ENCODE measurements at regions not wholly inside any gene's neighbourhood (a gene's known extent, or its start where the extent isn't known, plus 50 kb on each side); places are given as distances from the start of the nearest gene placed in this dataset.
"Not testable (repeated sequence)": the region's sequence is repeated elsewhere in the genome, so short reads cannot be mapped to it uniquely, and the experiment has no call there.

GRCh38 chr15:77885877-77886500, 191.5 kb downstream of the TBC1D2B start:
- H3K4me1 Mint-ChIP-seq; H3K36me3 Mint-ChIP-seq; H3K27me3 Mint-ChIP-seq (ENCODE audit: low read depth in 3 of 3); H3K27ac Mint-ChIP-seq; DNase-seq; H3K4me3 Mint-ChIP-seq; H3K9me3 Mint-ChIP-seq: not testable (repeated sequence)

GRCh38 chr15:77883012-77883411, 194.5 kb downstream of the TBC1D2B start:
- H3K36me3 Mint-ChIP-seq; DNase-seq; H3K9me3 Mint-ChIP-seq; H3K27ac Mint-ChIP-seq; H3K4me3 Mint-ChIP-seq; H3K4me1 Mint-ChIP-seq; H3K27me3 Mint-ChIP-seq (ENCODE audit: low read depth in 3 of 3): not testable (repeated sequence)

GRCh38 chr15:77881950-77882349, 195.6 kb downstream of the TBC1D2B start:
- no peak for DNase-seq
- H3K4me3 Mint-ChIP-seq: no peak overlapping the region
- no peaks in the 10 kb centered on the region for H3K27me3 Mint-ChIP-seq (ENCODE audit: low read depth in 3 of 3)
- no peak overlapping the region for H3K27ac Mint-ChIP-seq
- no peaks in the 10 kb centered on the region for H3K36me3 Mint-ChIP-seq
- H3K9me3 Mint-ChIP-seq: no peaks in the 10 kb centered on the region
- H3K4me1 Mint-ChIP-seq: no peaks in the 10 kb centered on the region

- H3K36me3 Mint-ChIP-seq; H3K4me3 Mint-ChIP-seq; H3K4me1 Mint-ChIP-seq; DNase-seq; H3K27me3 Mint-ChIP-seq (ENCODE audit: low read depth in 3 of 3); H3K9me3 Mint-ChIP-seq; H3K27ac Mint-ChIP-seq: not testable (repeated sequence)
Observed at GRCh38 chr15:77881535-77881934, 196.0 kb downstream of the TBC1D2B start.

- not testable (repeated sequence) for DNase-seq; H3K4me1 Mint-ChIP-seq; H3K9me3 Mint-ChIP-seq; H3K27ac Mint-ChIP-seq; H3K27me3 Mint-ChIP-seq (ENCODE audit: low read depth in 3 of 3); H3K36me3 Mint-ChIP-seq; H3K4me3 Mint-ChIP-seq
Observed at GRCh38 chr15:77879466-77879865, 198.0 kb downstream of the TBC1D2B start.

- H3K27ac Mint-ChIP-seq: no peak overlapping the region
- H3K27me3 Mint-ChIP-seq (ENCODE audit: low read depth in 3 of 3): no peaks in the 10 kb centered on the region
- no peaks in the 10 kb centered on the region for H3K4me1 Mint-ChIP-seq
- H3K4me3 Mint-ChIP-seq: no peak overlapping the region
- H3K36me3 Mint-ChIP-seq: no peaks in the 10 kb centered on the region
- no peaks in the 10 kb centered on the region for H3K9me3 Mint-ChIP-seq
- DNase-seq: no peak
Observed at GRCh38 chr15:77877869-77878577, 199.5 kb downstream of the TBC1D2B start.

- not testable (repeated sequence) for H3K27ac Mint-ChIP-seq; H3K36me3 Mint-ChIP-seq; H3K27me3 Mint-ChIP-seq (ENCODE audit: low read depth in 3 of 3); H3K4me1 Mint-ChIP-seq; H3K4me3 Mint-ChIP-seq; DNase-seq; H3K9me3 Mint-ChIP-seq
Observed at GRCh38 chr15:77876107-77876820, 201.2 kb downstream of the TBC1D2B start.

GRCh38 chr15:77875066-77875721, 202.3 kb downstream of the TBC1D2B start:
- H3K27ac Mint-ChIP-seq; H3K4me1 Mint-ChIP-seq; H3K27me3 Mint-ChIP-seq (ENCODE audit: low read depth in 3 of 3); H3K9me3 Mint-ChIP-seq; DNase-seq; H3K4me3 Mint-ChIP-seq; H3K36me3 Mint-ChIP-seq: not testable (repeated sequence)

GRCh38 chr15:77874063-77874462, 203.4 kb downstream of the TBC1D2B start:
- H3K9me3 Mint-ChIP-seq: no peaks in the 10 kb centered on the region
- peaks cover 0 to 6% (median 1%) of the 10 kb centered on the region in 3 donors for H3K27me3 Mint-ChIP-seq (ENCODE audit: low read depth in 3 of 3)
- H3K36me3 Mint-ChIP-seq: no peaks in the 10 kb centered on the region

GRCh38 chr15:77872521-77873425, 204.7 kb downstream of the TBC1D2B start:
- not testable (repeated sequence) for H3K36me3 Mint-ChIP-seq; DNase-seq; H3K4me1 Mint-ChIP-seq; H3K9me3 Mint-ChIP-seq; H3K27ac Mint-ChIP-seq; H3K4me3 Mint-ChIP-seq; H3K27me3 Mint-ChIP-seq (ENCODE audit: low read depth in 3 of 3)

More at GRCh38 chr15:77874063-77874462, 203.4 kb downstream of the TBC1D2B start:
- Mint-ChIP-seq H3K27ac (no peak overlapping the region), H3K4me1 (no peaks in the 10 kb centered on the region), H3K4me3 (no peak overlapping the region)
- DNase-seq: no peak

- no peak overlapping the region for H3K27ac Mint-ChIP-seq
- no peak overlapping the region for H3K4me3 Mint-ChIP-seq
- DNase-seq: no peak
- H3K36me3 Mint-ChIP-seq: no peaks in the 10 kb centered on the region
- peaks cover 0 to 6% (median 1%) of the 10 kb centered on the region in 3 donors for H3K27me3 Mint-ChIP-seq (ENCODE audit: low read depth in 3 of 3)
- H3K4me1 Mint-ChIP-seq: no peaks in the 10 kb centered on the region
- no peaks in the 10 kb centered on the region for H3K9me3 Mint-ChIP-seq
Observed at GRCh38 chr15:77871852-77872371, 205.6 kb downstream of the TBC1D2B start.

GRCh38 chr15:77870195-77871065, 207.1 kb downstream of the TBC1D2B start:
- Mint-ChIP-seq H3K9me3 (no peaks in the 10 kb centered on the region), H3K27me3 (ENCODE audit: low read depth in 3 of 3) (peaks cover 0 to 6% (median 1%) of the 10 kb centered on the region in 3 donors), H3K36me3 (no peaks in the 10 kb centered on the region), H3K4me3 (no peak overlapping the region), H3K27ac (no peak overlapping the region), H3K4me1 (no peaks in the 10 kb centered on the region)
- DNase-seq: peak; percentile 17 to 26 (median 23)
